ENCODE measurements at regions not wholly inside any gene's neighbourhood (a gene's known extent, or its start where the extent isn't known, plus 50 kb on each side); places are given as distances from the start of the nearest gene placed in this dataset.

DNA sequence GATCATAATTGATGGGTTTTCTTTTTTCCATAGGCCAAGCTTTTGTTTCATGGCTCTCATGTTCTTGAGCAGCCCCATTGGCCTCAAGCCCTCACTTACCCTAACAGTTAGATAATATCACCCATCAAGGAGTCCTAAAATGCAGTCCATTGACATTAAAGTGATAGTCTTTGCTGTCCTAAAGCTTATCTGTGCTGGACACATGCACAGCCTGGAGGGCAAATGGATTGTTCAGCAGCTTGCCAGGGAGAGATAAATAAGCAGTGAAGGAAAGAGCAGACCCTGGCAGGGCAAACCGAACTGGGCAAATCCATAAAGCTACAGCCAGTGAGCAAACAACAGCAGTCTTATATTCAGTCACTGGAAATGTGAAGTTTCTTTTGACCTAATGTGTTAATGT lies 199.6 kb upstream of the MID1 start:
- no peak for ATAC-seq

DNA sequence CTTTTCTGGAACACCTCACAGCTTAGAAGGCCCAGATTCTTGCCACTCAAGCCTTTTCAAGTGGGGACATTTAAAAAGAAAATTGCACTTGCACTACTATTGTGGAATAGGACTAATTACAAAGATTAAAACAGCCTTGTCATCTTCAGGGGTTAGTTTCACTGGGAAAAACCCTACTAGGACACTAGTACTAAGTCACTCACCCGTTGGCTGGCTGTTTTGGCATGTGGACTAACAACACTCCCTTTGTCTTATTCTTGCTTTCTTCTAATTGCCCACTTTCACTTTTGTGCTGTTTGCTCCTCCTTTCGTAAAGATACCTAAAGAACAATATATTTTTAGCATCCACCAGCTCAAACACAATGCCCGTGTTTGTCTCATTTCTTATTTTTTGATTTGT lies 200.9 kb upstream of the MID1 start:
- ATAC-seq = no peak

DNA sequence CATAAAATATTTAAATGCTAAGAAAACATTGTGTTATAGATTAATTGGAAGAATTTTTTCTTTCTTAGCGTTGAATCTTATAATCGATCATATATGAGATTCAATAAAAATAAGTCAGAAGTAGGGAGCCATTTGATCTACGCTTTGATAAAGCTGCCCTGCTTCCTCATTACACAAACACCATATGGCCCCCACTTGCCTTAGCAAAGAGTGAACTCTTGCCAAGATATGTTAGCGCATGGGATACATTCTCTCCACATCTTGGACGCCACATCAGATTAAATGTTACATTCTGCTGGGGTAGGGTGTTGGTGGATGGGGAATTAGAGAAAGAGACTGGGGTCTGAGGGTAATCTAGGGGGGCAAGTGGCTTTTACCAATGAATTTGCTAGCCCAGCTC lies 207.7 kb upstream of the MID1 start:
- no peak for ATAC-seq

DNA sequence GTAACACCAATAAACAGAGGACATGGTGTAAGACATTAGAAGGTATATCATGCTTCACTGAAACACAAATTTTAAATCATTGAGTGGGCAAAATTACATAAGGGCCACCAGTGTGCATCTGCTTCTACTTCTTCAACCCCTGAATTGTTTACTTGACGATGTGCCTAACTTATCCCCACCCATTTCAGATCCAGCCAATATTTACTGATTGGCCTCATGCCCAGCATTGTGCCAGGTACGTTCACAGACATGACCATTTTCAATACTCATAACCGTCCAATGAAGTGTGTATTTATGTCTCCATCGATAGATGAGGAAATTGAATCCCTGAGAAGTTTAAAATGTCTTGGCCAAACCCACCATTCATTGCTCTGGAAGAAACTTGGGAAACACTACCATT lies 208.3 kb upstream of the MID1 start:
- no peak for ATAC-seq

DNA sequence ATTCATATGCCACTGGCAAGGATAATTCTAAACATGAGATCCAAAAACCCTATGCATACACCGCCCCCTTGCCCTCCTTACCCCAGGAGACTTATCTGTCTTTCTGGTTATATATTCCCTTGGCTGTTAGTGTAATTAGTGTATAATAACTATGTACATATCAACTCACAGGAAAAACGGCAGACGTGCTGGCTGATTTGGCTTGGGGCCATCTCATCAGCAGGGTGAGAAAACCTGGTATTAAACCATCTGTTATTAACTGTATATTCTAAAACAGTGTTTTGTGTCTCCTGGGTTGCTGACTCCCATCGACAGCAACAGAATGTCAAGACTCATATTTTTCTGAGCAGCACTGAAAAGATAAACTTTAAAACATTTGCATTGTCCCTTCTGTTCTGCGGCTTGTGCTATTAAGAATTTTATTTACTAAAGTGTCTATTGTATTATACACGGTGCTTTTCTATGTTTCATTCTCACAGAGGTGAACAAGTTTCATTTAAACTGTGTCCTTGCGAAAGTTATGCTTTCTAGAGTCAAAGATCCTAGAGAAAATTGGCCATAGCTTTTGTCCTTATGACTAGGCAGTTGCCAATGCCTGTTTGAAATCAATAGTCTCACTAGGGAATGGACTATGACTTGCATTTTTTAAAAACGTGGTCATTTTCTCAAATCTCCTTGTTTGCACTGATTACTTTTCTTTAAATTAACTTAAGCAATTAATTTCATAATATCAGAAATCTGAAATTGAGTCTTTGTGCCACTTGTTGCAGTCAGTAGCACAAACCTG lies 211.5 kb upstream of the MID1 start:
- no peak for ATAC-seq

DNA sequence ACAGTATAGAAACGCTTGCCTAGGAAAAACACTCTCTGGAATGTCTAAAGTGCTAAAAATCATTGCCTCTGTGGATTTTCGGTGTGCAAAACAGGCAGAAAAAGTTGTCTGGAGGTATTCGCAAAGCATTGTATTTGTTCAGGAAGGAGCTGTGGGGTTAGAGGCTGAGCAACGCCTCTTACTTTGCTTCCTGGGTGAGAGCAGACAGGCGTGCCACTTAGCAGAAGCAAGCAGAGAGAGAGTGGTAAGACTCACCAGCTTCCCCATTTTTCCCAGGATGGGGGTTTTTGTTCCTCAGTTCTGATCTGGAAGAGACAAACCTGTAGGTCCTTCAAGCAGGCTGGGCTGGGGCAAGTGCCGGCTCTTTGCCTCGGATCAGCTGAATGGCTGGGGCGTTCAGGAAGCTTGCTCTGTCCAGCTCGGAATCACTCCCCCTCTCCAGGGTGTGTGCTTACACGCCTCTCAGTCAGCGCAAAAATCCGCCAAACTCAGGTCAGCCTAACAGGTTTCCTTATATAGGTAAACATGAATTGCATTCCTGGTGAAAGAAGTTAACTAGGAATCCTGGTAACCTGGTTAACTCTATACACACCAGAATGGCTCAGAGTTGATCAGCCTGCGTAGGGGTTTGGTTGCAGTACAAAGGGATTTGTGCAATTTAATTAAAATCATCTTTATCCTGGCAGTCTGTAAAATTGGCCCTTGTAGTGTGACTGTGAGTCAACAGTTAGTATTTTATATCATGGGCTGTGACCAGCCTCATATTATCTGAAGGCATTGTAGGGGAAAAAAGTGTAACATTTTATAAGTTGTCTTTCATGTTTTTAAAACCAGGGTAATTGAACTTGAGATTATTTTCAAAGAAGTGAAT lies 213.1 kb upstream of the MID1 start:
- peak; percentile 82 for ATAC-seq

DNA sequence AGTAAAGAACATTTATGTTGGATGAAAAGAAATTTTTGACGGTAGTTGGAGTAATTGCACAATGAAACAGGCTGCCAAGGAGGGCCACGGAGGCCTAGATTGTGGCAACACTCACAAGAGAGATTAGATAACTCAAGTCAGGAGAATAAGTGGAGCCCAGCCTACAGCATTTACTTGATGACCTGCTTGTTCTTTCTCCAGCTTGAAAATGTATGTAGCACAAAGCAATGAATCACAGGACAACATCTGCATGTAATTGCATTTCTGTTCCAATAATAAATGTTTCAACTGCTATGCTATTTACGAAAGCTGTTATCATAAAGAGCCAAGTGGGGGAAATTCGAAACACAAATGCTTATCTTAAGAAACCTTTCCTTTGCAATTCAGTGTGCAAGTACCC lies 221.2 kb upstream of the MID1 start:
- no peak for ATAC-seq

DNA sequence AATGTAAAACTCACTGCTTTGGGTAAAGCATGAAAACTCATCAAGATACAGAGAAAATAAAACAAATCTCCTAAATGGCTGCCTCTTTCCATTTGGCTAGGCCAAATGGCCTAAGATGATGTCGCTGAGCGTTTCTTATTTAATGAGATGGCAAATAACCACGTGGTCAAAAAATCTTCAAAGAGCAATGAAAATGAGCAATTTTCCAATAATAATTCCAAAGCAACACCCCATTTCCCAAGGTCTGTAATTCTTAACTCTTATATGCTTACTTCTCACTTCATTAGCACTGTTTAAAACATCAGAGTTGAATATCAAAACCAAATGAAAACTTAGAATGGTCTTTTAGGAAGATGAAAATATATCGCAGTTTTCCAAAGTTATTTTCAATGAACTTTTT lies 222.3 kb upstream of the MID1 start:
- ATAC-seq = no peak

DNA sequence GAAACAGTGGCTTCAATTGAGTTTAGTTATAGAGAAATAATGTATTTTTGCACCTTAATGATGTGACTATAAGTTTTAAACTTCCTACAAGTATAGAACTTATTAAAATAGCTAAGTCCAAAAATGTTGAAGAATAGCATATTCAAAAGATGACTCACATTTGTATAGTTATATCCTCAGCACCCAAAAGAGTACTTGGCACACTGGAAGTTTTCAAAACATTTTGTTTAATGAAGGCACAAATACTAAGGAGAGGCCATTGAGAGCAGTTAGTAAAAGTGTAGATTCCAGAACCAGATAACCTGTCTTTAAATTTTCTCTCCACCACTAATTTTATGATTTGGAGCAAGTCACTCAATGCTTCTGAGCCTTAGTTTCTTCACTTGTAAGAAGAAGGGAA lies 226.9 kb upstream of the MID1 start:
- no peak for ATAC-seq

DNA sequence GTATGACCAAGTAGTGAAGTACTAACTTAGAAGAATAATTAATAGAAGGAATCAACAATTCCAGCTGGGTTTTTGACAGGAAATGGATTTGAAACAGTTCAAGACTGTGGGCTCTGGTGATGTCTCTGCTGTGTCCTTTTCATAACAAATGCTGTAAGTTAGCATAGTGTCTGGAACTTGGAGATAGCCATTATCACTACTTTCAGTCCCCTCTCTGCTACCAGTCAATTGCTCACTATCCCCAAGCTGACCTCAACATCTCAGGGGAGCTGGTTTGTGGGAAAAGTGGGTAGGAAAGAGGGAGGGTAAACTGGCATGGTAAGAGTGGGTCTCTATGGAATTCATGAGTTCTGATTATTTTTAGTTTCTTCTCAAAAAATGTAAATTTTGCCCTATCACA lies 231.4 kb upstream of the MID1 start:
- no peak for ATAC-seq

DNA sequence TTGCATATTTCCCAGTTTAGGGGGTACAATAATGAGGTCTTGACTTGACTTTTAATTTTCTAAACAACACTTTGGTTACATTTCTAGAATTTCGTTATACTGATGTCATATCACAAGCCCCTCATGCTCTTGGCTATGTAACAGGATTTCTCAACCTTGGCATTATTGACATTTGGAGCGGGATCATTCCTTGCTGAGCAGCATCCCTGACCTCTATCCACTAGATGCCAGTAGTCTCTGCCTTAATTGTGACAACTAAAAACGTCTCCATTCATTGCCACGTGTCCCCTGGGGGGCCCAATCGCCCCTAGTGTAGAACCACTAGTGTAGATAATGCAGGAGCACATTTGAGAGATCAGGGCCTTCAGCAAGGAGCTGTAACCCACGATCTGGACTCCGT lies 234.2 kb upstream of the MID1 start:
- no peak for ATAC-seq

DNA sequence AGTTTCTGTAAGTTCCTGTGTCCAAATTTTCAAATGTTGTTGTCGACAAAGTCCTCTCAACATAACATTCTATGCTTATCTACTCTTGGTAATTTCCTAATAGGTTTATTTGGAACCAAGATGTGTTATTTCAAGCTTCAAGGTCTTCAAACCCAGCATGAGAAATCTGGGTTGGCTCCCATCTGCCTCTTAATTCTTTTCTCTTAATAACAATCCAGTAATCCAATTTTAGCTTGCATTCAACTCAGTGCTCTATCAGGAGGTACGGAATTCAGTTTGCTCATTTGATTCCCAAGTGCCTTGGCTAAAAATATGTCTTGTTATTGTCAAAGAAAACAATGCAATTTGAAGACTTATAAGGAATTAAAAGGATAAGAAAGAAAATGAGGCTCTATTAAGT lies 235.5 kb upstream of the MID1 start:
- no peak for ATAC-seq

DNA sequence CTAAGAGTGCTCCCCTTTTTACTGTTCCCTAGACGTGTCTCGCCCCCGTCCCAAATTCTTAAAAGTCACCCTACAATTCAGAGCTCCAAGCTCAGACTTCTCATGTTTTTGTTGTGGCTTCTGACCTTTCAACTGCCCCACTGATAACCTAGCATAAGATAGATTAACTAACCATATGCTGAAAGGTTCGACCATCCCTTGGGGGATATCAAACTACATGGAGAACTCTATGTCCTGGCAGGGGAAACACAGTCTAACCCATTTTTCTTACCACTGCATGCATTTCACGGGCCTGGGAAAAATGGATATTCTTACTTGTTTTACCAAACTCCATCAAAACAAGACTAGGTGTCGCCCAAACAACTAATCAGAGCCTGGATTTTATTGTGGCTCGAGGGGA lies 236.4 kb upstream of the MID1 start:
- ATAC-seq = no peak

DNA sequence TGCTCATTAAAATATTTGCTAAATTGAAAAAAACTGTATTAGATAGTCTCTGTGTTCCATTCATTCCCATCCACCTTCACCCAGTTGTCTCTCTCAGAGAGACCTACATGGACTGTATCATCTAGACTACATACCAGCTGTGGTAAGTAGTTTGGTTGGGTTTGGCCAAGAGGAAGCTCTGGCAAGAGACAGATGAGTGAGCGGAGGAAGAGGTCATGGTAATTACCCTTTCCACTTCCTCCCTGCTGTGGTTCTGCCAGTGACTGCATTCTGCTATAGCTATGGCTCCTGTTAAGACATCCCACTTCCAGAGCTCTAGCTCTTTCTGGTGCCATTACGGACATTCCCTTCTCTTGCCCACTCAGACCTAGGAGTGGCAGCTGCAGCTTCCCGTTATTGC lies 239.0 kb upstream of the MID1 start:
- ATAC-seq = no peak

DNA sequence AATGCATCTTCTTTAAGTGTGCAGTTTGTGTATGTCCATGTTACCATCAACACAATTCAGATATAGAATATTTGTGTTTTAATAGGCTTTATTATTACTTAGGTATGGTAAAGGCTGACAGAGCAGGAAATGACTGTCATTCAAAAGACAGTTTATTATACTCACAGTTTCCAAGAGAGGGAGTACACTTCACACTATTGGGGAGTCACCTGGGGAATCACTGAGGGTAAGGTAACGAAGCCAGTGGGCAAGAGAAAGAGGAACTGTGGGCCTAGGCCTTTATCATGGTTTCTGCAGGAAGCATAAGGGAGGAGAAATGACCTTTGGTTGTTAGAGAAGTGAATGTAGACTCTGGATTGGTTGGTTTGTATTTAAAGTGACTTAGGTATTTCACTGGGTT lies 235.1 kb upstream of the HCCS start:
- no peak for ATAC-seq

DNA sequence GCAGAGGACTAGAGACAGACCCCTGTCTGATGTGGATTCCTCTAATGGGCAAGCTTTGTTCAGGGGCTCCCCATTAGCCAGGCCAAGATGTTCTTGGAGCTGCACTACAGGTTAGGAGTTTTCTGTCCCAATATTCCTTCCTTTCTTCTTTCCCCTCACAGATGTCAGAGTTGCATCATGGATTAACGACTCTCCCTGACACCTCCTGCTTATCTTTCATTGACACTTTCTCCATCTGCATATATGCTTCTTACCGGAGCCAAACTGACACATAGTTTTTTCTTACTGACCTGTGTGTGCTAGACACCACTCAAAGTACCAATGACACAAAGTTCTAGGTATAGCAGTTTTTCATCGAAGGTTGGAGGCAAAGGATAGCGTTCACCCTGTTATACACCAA lies 228.6 kb upstream of the HCCS start:
- ATAC-seq = no peak

DNA sequence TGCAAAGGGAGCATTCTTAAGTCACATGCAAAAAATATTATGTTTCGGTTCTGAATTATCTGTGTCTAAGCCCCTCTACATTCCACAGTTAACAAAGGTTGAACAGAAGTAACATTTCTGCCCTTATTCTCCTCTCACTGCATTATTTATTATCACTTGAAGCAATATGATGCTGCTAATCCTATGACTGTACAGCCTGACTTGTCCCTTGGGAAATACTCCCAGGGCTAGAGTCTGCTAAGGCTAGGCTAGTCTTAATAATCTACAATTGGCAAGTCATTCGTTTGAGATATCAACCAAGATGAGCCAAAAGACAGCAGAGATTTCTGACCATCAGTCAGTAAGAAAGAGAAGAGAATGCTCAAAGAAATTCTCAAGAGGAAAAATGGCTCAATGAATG lies 226.9 kb upstream of the HCCS start:
- ATAC-seq = no peak

DNA sequence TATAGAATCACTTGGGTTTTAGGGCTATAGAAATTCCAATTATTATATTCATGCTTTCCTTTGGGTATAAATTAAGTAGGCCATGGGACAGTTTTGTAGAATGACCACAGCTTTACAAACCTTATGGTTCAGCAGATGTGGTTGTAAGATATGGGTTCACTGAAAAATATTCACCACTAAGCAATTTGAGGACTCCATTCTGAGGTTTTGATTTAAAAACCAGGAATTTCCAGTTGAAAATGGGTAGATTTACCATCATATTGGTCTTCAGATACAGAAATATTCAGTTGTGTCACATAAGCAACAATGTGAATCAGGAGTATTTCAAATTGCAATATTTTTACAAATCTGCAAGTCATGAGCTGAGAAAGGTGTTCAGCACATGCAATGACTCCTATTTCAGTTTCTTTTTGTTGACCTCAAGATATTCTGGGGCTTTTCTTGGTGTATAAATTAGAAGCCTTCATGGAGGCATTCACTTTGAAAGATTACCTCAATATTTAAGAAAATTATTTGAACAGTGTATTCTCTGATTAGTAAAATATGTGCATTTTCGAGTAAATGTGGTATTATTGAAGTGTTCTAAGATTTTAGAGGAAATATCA lies 218.4 kb upstream of the HCCS start:
- no peak for ATAC-seq

DNA sequence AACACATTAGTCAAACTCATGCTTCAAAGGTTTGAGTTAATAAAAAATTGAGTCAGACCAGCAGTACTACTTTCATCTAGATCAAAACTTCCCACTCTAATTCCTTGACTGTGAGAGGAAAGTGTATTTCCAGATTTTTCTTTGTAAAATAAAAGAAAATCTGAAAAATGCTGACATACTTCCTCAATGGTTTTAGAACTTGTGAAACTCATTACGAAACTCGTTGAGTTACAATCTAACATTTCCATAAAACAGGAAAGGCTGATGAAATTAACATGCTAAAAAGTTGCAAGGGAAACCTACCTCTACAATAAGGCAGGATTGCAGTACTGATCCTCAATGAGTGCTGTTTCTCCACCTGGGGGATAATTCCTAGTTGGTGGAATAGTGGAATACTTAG lies 217.8 kb upstream of the HCCS start:
- no peak for ATAC-seq

DNA sequence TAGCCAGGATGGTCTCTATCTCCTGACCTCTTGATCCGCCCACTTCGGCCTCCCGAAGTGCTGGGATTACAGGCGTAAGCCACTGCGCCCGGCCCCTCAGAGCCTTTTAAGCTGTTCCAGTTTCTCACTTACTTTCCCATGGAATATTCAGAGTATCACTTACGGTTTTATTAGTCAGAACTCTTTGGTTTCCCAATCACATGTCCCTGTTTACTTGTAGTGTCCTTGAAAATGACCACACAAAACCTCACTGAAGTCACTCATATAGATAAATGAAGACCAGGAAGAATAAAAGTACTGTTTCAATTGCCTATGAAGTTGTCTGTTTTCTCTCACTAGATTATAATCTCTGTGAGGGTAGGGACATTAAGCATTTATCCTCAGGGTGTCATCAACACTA lies 217.2 kb upstream of the HCCS start:
- no peak for ATAC-seq

DNA sequence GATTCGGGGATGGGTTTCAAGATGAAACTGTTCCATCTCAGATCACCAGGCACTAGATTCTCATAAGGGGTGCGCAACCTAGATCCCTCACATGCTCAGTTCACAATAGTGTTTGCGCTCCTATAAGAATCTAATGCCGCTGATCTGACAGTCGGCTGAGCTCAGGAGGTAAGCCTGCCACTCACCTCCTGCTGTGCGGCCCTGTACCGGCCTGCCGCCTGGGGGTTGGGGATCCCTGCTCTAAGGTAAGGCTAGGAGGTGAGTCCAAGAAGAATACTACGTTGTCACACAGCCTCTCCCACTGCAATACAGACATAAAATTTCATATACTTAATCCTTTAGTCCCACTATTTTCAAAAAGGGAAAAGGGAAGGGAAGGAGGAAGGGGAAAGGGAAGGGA lies 213.4 kb upstream of the HCCS start:
- no peak for ATAC-seq

DNA sequence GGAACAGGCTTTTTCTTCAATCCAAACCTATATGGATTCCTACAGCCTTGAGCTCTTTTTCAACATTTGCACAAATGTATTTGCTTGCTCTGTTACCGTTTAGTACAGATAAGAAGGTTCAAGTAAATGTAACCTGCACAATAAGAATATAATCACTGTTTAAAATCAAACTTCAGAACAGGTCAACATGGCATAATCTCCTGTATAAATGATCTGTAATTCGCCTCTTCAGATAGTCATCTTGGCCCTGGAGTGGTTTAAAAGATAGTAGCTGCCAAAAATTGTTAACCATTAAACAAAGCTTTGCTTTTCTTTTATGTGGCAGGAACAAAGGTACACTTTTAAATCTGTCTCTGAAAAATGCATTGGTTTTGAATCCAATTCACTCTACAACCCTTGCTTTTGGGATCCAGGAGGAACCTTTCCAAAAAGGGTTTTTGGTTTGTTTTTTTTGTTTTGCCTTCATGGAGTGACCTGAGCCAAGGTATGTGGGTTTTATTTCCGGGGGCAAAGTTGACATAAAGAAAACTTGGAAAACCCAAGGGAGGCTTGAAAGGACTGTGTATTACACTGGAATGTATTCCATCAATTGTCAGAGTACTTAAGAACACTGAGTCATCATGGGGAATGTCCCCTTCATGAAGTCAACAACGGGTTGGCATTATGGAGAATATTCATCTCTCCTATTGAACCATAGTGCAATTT lies 210.4 kb upstream of the HCCS start:
- ATAC-seq = no peak

DNA sequence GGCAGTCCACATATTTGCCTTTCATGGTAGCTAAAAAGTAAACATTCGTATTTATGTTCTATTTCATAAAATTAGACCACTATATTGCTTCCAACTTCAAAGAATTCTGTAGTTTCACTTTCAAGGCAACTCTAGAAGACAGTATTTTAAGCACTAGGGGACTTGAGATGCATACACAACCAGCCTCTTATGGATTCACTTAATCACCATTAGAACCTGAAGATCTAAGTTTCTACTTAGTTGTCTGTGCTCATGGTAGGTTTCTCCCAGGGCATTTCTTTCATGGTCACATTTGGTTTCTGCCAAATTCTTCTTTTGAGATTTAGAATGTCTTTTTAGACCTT lies 209.9 kb upstream of the HCCS start:
- no peak for ATAC-seq

Measured in esophagus mucosa (tissue), 1 donor.